HUES6 (cell line): ENCODE measurements at regions not wholly inside any gene's neighbourhood (a gene's known extent, or its start where the extent isn't known, plus 50 kb on each side); places are given as distances from the start of the nearest gene placed in this dataset.
A peak's percentile ranks its signal among the peaks of the same experiment; 100 is the strongest.
"Not testable (repeated sequence)": the region's sequence is repeated elsewhere in the genome, so short reads cannot be mapped to it uniquely, and the experiment has no call there.

Experiments used
- H3K27ac ChIP-seq: 2 replicates; pipeline ENCODE4 v1.7.0; 2013; ENCODE audit warnings: low read depth, mild to moderate bottlenecking, low read length, inconsistent platforms
- H3K27me3 ChIP-seq: 2 replicates; pipeline ENCODE4 v1.6.1; 2013; ENCODE audit warnings: low read length; ENCODE audit not compliant: control insufficient read depth, insufficient read depth
- H3K36me3 ChIP-seq: 2 replicates; pipeline ENCODE4 v1.6.1; 2013; ENCODE audit warnings: low read length; ENCODE audit not compliant: control insufficient read depth, insufficient read depth
- H3K4me1 ChIP-seq: 2 replicates; pipeline ENCODE4 v1.6.1; 2013; ENCODE audit warnings: low read length; ENCODE audit not compliant: control insufficient read depth, insufficient read depth
- H3K4me3 ChIP-seq: 2 replicates; pipeline ENCODE4 v1.5.1; 2013; ENCODE audit warnings: low read depth, low read length
- H3K9ac ChIP-seq: one replicate; pipeline ENCODE4 v1.6.1; 2013; ENCODE audit warnings: mild to moderate bottlenecking, low read length
- H3K9me3 ChIP-seq: 2 replicates; pipeline ENCODE4 v1.6.1; 2013; ENCODE audit warnings: low read depth, low read length; ENCODE audit not compliant: control insufficient read depth, insufficient read depth

- not testable (repeated sequence) for H3K4me1 ChIP-seq, H3K27ac ChIP-seq, H3K36me3 ChIP-seq, H3K27me3 ChIP-seq, H3K9me3 ChIP-seq
- peak overlapping the region; percentile 66 for H3K4me3 ChIP-seq
- H3K9ac ChIP-seq: peak overlapping the region; percentile 33
These were observed 189.6 kb upstream of the MAD2L1 start for GRCh38 chr4:120256112-120256775.

- H3K9me3 ChIP-seq: no peaks in the 10 kb centered on the region
- H3K27me3 ChIP-seq: no peaks in the 10 kb centered on the region
- no peaks in the 10 kb centered on the region for H3K4me1 ChIP-seq
- H3K4me3 ChIP-seq: no peak overlapping the region
- no peaks in the 10 kb centered on the region for H3K36me3 ChIP-seq
- H3K27ac ChIP-seq: no peak overlapping the region
- H3K9ac ChIP-seq: no peak overlapping the region
These were observed 171.8 kb upstream of the MAD2L1 start for GRCh38 chr4:120238277-120238973.

- Histone ChIP-seq H3K9ac (no peak overlapping the region), H3K27ac (no peak overlapping the region), H3K36me3 (no peaks in the 10 kb centered on the region), H3K9me3 (no peaks in the 10 kb centered on the region), H3K4me1 (no peaks in the 10 kb centered on the region), H3K27me3 (no peaks in the 10 kb centered on the region), H3K4me3 (no peak overlapping the region)
These were observed 170.2 kb upstream of the MAD2L1 start for GRCh38 chr4:120236873-120237272.

- Histone ChIP-seq H3K4me1 (no peaks in the 10 kb centered on the region), H3K27me3 (no peaks in the 10 kb centered on the region), H3K9ac (no peak overlapping the region), H3K9me3 (no peaks in the 10 kb centered on the region), H3K36me3 (no peaks in the 10 kb centered on the region), H3K4me3 (no peak overlapping the region), H3K27ac (no peak overlapping the region)
These were observed 165.4 kb upstream of the MAD2L1 start for GRCh38 chr4:120232050-120232449.

GRCh38 chr4:120228086-120228485 lies 161.4 kb upstream of the MAD2L1 start:
- no peaks in the 10 kb centered on the region for H3K27me3 ChIP-seq
- no peak overlapping the region for H3K27ac ChIP-seq
- no peaks in the 10 kb centered on the region for H3K4me1 ChIP-seq
- H3K36me3 ChIP-seq: no peaks in the 10 kb centered on the region
- H3K9me3 ChIP-seq: no peaks in the 10 kb centered on the region
- H3K4me3 ChIP-seq: no peak overlapping the region
- H3K9ac ChIP-seq: no peak overlapping the region

- Histone ChIP-seq H3K27me3 (no peaks in the 10 kb centered on the region), H3K4me3 (no peak overlapping the region), H3K9ac (no peak overlapping the region), H3K9me3 (no peaks in the 10 kb centered on the region), H3K4me1 (no peaks in the 10 kb centered on the region), H3K36me3 (no peaks in the 10 kb centered on the region), H3K27ac (no peak overlapping the region)
These were observed 160.9 kb upstream of the MAD2L1 start for GRCh38 chr4:120227554-120227953.

GRCh38 chr4:120225527-120225926 lies 158.9 kb upstream of the MAD2L1 start:
- no peaks in the 10 kb centered on the region for H3K9me3 ChIP-seq
- H3K27me3 ChIP-seq: no peaks in the 10 kb centered on the region
- H3K36me3 ChIP-seq: no peaks in the 10 kb centered on the region
- H3K27ac ChIP-seq: no peak overlapping the region
- no peaks in the 10 kb centered on the region for H3K4me1 ChIP-seq
- H3K9ac ChIP-seq: no peak overlapping the region
- H3K4me3 ChIP-seq: no peak overlapping the region

- Histone ChIP-seq H3K27ac (no peak overlapping the region), H3K36me3 (no peaks in the 10 kb centered on the region), H3K27me3 (no peaks in the 10 kb centered on the region), H3K4me3 (no peak overlapping the region), H3K9me3 (no peaks in the 10 kb centered on the region), H3K4me1 (no peaks in the 10 kb centered on the region), H3K9ac (no peak overlapping the region)
These were observed 152.3 kb upstream of the MAD2L1 start for GRCh38 chr4:120218981-120219380.

GRCh38 chr4:120215350-120215749 lies 148.7 kb upstream of the MAD2L1 start:
- Histone ChIP-seq H3K36me3 (no peaks in the 10 kb centered on the region), H3K4me3 (no peak overlapping the region), H3K27ac (no peak overlapping the region), H3K4me1 (no peaks in the 10 kb centered on the region), H3K9ac (no peak overlapping the region), H3K9me3 (no peaks in the 10 kb centered on the region), H3K27me3 (no peaks in the 10 kb centered on the region)

GRCh38 chr4:120211408-120212015 lies 144.9 kb upstream of the MAD2L1 start:
- H3K4me1 ChIP-seq: no peaks in the 10 kb centered on the region
- H3K9me3 ChIP-seq: no peaks in the 10 kb centered on the region

GRCh38 chr4:120209706-120210105 lies 143.1 kb upstream of the MAD2L1 start:
- H3K9ac ChIP-seq: no peak overlapping the region
- no peaks in the 10 kb centered on the region for H3K36me3 ChIP-seq
- no peak overlapping the region for H3K4me3 ChIP-seq
- H3K27ac ChIP-seq: no peak overlapping the region
- H3K9me3 ChIP-seq: no peaks in the 10 kb centered on the region
- H3K4me1 ChIP-seq: no peaks in the 10 kb centered on the region
- H3K27me3 ChIP-seq: no peaks in the 10 kb centered on the region

More at GRCh38 chr4:120211408-120212015, 144.9 kb upstream of the MAD2L1 start:
- Histone ChIP-seq H3K9ac (no peak overlapping the region), H3K36me3 (no peaks in the 10 kb centered on the region), H3K4me3 (no peak overlapping the region), H3K27me3 (no peaks in the 10 kb centered on the region), H3K27ac (no peak overlapping the region)
